Upper lobe of left lung (tissue), 4 donors: ENCODE measurements at regions not wholly inside any gene's neighbourhood (a gene's known extent, or its start where the extent isn't known, plus 50 kb on each side); places are given as distances from the start of the nearest gene placed in this dataset.

Experiments used
- CTCF ChIP-seq, 6 experiments: fragments of 450-650 bp in 4 of 6; fragments of 200-600 bp in 2 of 6; sonication (generic) in 2 of 6; IDR thresholded peaks; one replicate each; pipeline ENCODE4 v1.5.1; 2016 to 2019; ENCODE audit warnings: antibody characterized with exemption in 6 of 6
- EP300 ChIP-seq, 4 donors: sonication (generic); formaldehyde crosslinking; IDR thresholded peaks; one replicate each; pipeline ENCODE4 v1.5.1; 2017; ENCODE audit warnings: antibody characterized with exemption in 4 of 4, control low read depth in 2 of 4
- POLR2AphosphoS5 ChIP-seq, 2 donors: sonication (generic); formaldehyde crosslinking; IDR thresholded peaks; one replicate each; pipeline ENCODE4 v1.5.1; 2017; ENCODE audit warnings: antibody characterized with exemption in 2 of 2

GRCh38 chr3:55169608-55170072 lies 241.8 kb upstream of the LRTM1 start:
- TF ChIP-seq CTCF (IDR thresholded peaks at IDR 0.05) (no peak), POLR2AphosphoS5 (IDR thresholded peaks at IDR 0.05) (no peak), EP300 (IDR thresholded peaks at IDR 0.05) (no peak)
